Right lobe of liver (tissue), 4 donors: ENCODE measurements at regions not wholly inside any gene's neighbourhood (a gene's known extent, or its start where the extent isn't known, plus 50 kb on each side); places are given as distances from the start of the nearest gene placed in this dataset.

Experiments used
- POLR2A ChIP-seq: fragments of 450-650 bp; IDR thresholded peaks from one replicate; pipeline ENCODE4 v1.6.1; 2017; ENCODE audit warnings: antibody characterized with exemption, mild to moderate bottlenecking
- TF ChIP-seq, protein P1 (sequence below), 4 donors: fragments of 200-600 bp in 3 of 4; fragments of 450-650 bp in 1 of 4; IDR thresholded peaks; one replicate each; pipeline versions ENCODE4 v1.5.1 to v1.8.0; 2016 to 2022; ENCODE audit warnings: antibody characterized with exemption in 4 of 4, mild to moderate bottlenecking in 2 of 4
- donor health status: DM: no; HTN: no; CAD: no.
- donor health status: DM: no; HTN: no; CAD: no.
- donor health status: DM: no; HTN: yes; CAD: no.

DNA sequence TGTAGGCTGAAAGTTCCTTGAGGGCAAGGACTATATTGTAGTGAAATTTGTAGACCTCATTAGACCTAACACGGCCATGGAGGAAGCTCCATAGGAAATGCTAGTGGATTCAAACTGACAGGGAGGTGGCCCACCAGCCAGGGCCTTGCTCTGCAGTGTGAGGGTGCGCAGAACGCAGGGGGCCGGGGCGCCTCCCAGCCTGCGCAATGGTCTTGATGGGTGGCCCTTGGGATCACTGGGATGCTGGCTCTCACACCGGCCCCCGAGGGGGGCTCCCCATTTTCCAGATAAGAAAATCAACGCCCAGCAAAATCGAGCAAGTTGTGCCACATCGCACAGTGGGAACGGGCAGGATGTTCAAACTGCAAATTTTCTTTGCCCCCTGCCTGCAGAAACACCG is 655.4 kb downstream of the GALR1 start:
- TF ChIP-seq, protein P1, sequence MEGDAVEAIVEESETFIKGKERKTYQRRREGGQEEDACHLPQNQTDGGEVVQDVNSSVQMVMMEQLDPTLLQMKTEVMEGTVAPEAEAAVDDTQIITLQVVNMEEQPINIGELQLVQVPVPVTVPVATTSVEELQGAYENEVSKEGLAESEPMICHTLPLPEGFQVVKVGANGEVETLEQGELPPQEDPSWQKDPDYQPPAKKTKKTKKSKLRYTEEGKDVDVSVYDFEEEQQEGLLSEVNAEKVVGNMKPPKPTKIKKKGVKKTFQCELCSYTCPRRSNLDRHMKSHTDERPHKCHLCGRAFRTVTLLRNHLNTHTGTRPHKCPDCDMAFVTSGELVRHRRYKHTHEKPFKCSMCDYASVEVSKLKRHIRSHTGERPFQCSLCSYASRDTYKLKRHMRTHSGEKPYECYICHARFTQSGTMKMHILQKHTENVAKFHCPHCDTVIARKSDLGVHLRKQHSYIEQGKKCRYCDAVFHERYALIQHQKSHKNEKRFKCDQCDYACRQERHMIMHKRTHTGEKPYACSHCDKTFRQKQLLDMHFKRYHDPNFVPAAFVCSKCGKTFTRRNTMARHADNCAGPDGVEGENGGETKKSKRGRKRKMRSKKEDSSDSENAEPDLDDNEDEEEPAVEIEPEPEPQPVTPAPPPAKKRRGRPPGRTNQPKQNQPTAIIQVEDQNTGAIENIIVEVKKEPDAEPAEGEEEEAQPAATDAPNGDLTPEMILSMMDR (IDR thresholded peaks at IDR 0.05) = no peak
- no peak for TF ChIP-seq POLR2A
